ENCODE measurements at regions not wholly inside any gene's neighbourhood (a gene's known extent, or its start where the extent isn't known, plus 50 kb on each side); places are given as distances from the start of the nearest gene placed in this dataset.

DNA sequence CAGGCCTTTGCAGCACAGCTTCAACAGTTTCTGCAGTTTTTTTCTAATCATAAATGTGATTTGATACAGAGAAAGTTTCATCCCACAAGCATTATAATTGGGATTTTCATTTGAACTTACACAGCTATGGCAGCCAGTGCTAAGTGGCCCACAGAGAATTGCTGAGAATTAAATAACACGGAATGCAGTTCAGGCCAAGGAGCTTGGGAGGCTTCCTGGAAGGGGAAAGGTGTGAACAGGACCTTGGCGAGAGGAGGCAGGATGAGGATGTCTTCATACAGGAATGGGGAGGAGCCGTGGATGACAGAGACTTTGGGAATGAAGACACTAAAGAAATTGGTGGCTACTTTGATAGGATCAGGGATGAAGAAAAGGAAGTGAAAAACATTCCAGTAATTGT, 95.3 kb downstream of the ZNF22 start:
- no peak for TF ChIP-seq POLR2A (IDR thresholded peaks at IDR 0.05)
- TF ChIP-seq CTCF (IDR thresholded peaks at IDR 0.05) = no peak

Measured in right lobe of liver (tissue), 4 donors.